ENCODE measurements at regions not wholly inside any gene's neighbourhood (a gene's known extent, or its start where the extent isn't known, plus 50 kb on each side); places are given as distances from the start of the nearest gene placed in this dataset.

- no peak overlapping the region for H3K4me3 ChIP-seq (ENCODE audit: low read length, poor library complexity, severe bottlenecking)
- no peak overlapping the region for H3K4me2 ChIP-seq (ENCODE audit: low read depth, low read length, poor library complexity, severe bottlenecking)
- H3K79me2 ChIP-seq (ENCODE audit: insufficient read depth, low read length): no peaks in the 10 kb centered on the region
- no peaks in the 10 kb centered on the region for H3K9me2 ChIP-seq (replicated peaks; ENCODE audit: low read depth, low read length)
- no peak overlapping the region for H3K9ac ChIP-seq (ENCODE audit: low read depth, low read length, poor library complexity, severe bottlenecking)
- no peak overlapping the region for H2AFZ ChIP-seq (ENCODE audit: low read length)
- no peak for TF ChIP-seq CTCF (conservative IDR thresholded peaks at IDR 0.05; ENCODE audit: low read length)
- TF ChIP-seq EZH2phosphoT487 (IDR thresholded peaks at IDR 0.05; ENCODE audit: borderline replicate concordance): no peak
- H3K36me3 ChIP-seq (ENCODE audit: insufficient read depth, low read length): no peaks in the 10 kb centered on the region
- H3K4me1 ChIP-seq (ENCODE audit: insufficient read depth, low read length, poor library complexity, severe bottlenecking): no peaks in the 10 kb centered on the region
- H4K20me1 ChIP-seq (ENCODE audit: insufficient read depth, low read length, poor library complexity, severe bottlenecking): no peaks in the 10 kb centered on the region
- H3F3A ChIP-seq (ENCODE audit: low read depth): no peaks in the 10 kb centered on the region
- H3K9me3 ChIP-seq (ENCODE audit: insufficient read depth, low read depth, low read length): no peaks in the 10 kb centered on the region
- H3K27me3 ChIP-seq (ENCODE audit: insufficient read depth, low read length, poor library complexity, severe bottlenecking): no peaks in the 10 kb centered on the region
Observed at GRCh38 chr13:47521890-47522487, 479.1 kb downstream of the SUCLA2 start.

- Histone ChIP-seq H3K9me3 (ENCODE audit: insufficient read depth, low read depth, low read length) (no peaks in the 10 kb centered on the region), H3K27me3 (ENCODE audit: insufficient read depth, low read length, poor library complexity, severe bottlenecking) (no peaks in the 10 kb centered on the region)
- TF ChIP-seq EZH2phosphoT487 (IDR thresholded peaks at IDR 0.05; ENCODE audit: borderline replicate concordance): no peak
- no peak for TF ChIP-seq CTCF (conservative IDR thresholded peaks at IDR 0.05; ENCODE audit: low read length)
Observed at GRCh38 chr13:47519626-47520025, 481.4 kb downstream of the SUCLA2 start.

DNA sequence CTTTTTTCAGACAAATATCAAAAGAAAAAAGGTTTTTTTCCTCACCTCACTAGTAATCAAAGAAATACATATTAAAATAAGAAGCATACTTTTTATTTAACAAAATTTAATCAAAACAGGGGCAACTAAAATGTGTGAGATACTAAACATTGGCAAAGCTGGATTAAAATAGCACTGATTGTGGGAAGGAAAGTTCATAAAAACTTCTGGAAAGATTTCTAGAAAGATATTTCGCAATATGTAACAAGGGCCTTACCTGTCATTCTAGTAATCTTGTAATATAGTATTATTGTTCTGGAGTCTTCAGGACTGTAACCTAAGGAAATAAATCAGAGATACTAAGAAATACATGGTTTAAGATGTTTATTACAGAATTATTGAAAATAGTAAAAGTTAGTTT lies 482.5 kb downstream of the SUCLA2 start:
- no peaks in the 10 kb centered on the region for H3K27me3 ChIP-seq (ENCODE audit: insufficient read depth, low read length, poor library complexity, severe bottlenecking)
- no peak overlapping the region for H3K4me2 ChIP-seq (ENCODE audit: low read depth, low read length, poor library complexity, severe bottlenecking)
- no peak overlapping the region for H3K9ac ChIP-seq (ENCODE audit: low read depth, low read length, poor library complexity, severe bottlenecking)
- no peaks in the 10 kb centered on the region for H4K20me1 ChIP-seq (ENCODE audit: insufficient read depth, low read length, poor library complexity, severe bottlenecking)
- H3K4me3 ChIP-seq (ENCODE audit: low read length, poor library complexity, severe bottlenecking): no peak overlapping the region
- no peaks in the 10 kb centered on the region; the same call in 1 of the 2 replicates for H3K9me2 ChIP-seq (replicated peaks; ENCODE audit: low read depth, low read length)
- H3K36me3 ChIP-seq (ENCODE audit: insufficient read depth, low read length): no peaks in the 10 kb centered on the region
- TF ChIP-seq CTCF (conservative IDR thresholded peaks at IDR 0.05; ENCODE audit: low read length) (no peak), EZH2phosphoT487 (IDR thresholded peaks at IDR 0.05; ENCODE audit: borderline replicate concordance) (no peak)
- no peak overlapping the region for H2AFZ ChIP-seq (ENCODE audit: low read length)
- H3K9me3 ChIP-seq (ENCODE audit: insufficient read depth, low read depth, low read length): no peaks in the 10 kb centered on the region
- H3K79me2 ChIP-seq (ENCODE audit: insufficient read depth, low read length): no peaks in the 10 kb centered on the region
- H3F3A ChIP-seq (ENCODE audit: low read depth): no peaks in the 10 kb centered on the region
- no peaks in the 10 kb centered on the region for H3K4me1 ChIP-seq (ENCODE audit: insufficient read depth, low read length, poor library complexity, severe bottlenecking)

More at GRCh38 chr13:47519626-47520025, 481.4 kb downstream of the SUCLA2 start:
- Histone ChIP-seq H3K4me2 (ENCODE audit: low read depth, low read length, poor library complexity, severe bottlenecking) (no peak overlapping the region), H4K20me1 (ENCODE audit: insufficient read depth, low read length, poor library complexity, severe bottlenecking) (no peaks in the 10 kb centered on the region), H3F3A (ENCODE audit: low read depth) (no peaks in the 10 kb centered on the region), H3K9me2 (replicated peaks; ENCODE audit: low read depth, low read length) (no peaks in the 10 kb centered on the region; the same call in 1 of the 2 replicates), H3K4me3 (ENCODE audit: low read length, poor library complexity, severe bottlenecking) (no peak overlapping the region), H3K36me3 (ENCODE audit: insufficient read depth, low read length) (no peaks in the 10 kb centered on the region), H3K9ac (ENCODE audit: low read depth, low read length, poor library complexity, severe bottlenecking) (no peak overlapping the region), H2AFZ (ENCODE audit: low read length) (no peak overlapping the region), H3K79me2 (ENCODE audit: insufficient read depth, low read length) (no peaks in the 10 kb centered on the region), H3K4me1 (ENCODE audit: insufficient read depth, low read length, poor library complexity, severe bottlenecking) (no peaks in the 10 kb centered on the region)

All from Loucy (cell line).